PC-9 (cell line): ENCODE measurements at regions not wholly inside any gene's neighbourhood (a gene's known extent, or its start where the extent isn't known, plus 50 kb on each side); places are given as distances from the start of the nearest gene placed in this dataset.

Experiments
- BruUV-seq: library from RNA; stranded (reverse); fragments of 400-500 nt; replicated peaks from 2 replicates; lab custom pipeline; 2021; lab: Mats Ljungman, UMichigan
- CTCF ChIA-PET: fragments of 300-600 bp; sonication (Branson Sonifier 250); formaldehyde crosslinking; loops from one replicate; lab custom pipeline; 2022; ENCODE audit warnings: antibody characterized with exemption; lab: Charles Lee
- POLR2A ChIA-PET: fragments of 300-600 bp; sonication (Branson Sonifier 250); formaldehyde crosslinking; loops from one replicate; lab custom pipeline; 2022; ENCODE audit warnings: antibody characterized with exemption; ENCODE audit not compliant: unreplicated experiment; lab: Charles Lee
- DNase-seq, 2 experiments: peaks; one replicate each; pipeline versions ENCODE4 v3.0.0 to v3.0.0-alpha.2; 2015 to 2022; ENCODE audit warnings: mixed read lengths in 1 of 2
- H2AFZ ChIP-seq: fragments of 200-600 bp; sonication (generic); 2 replicates; pipeline ENCODE4 v1.8.1; 2017; ENCODE audit warnings: antibody characterized with exemption
- H3F3A ChIP-seq: fragments of 200-600 bp; sonication (generic); 2 replicates; pipeline ENCODE4 v1.8.1; 2017; ENCODE audit warnings: antibody characterized with exemption, mild to moderate bottlenecking, low read depth; ENCODE audit not compliant: insufficient read depth
- H3K27ac ChIP-seq: fragments of 200-600 bp; sonication (generic); 2 replicates; pipeline ENCODE4 v1.6.1; 2016; ENCODE audit warnings: mixed run types
- H3K27me3 ChIP-seq: fragments of 200-600 bp; sonication (generic); 2 replicates; pipeline ENCODE4 v1.6.1; 2016; ENCODE audit warnings: low read depth, mixed run types; ENCODE audit not compliant: insufficient read depth
- H3K36me3 ChIP-seq: fragments of 200-600 bp; sonication (generic); 2 replicates; pipeline ENCODE4 v1.6.1; 2016; ENCODE audit warnings: low read depth, mixed run types
- H3K4me1 ChIP-seq: fragments of 200-600 bp; sonication (generic); replicated peaks from 2 replicates; pipeline ENCODE4 v1.6.1; 2016; ENCODE audit warnings: mixed run types; ENCODE audit not compliant: insufficient read depth
- H3K4me2 ChIP-seq: fragments of 200-600 bp; sonication (generic); 2 replicates; pipeline ENCODE4 v1.6.1; 2017; ENCODE audit warnings: mixed run types
- H3K4me3 ChIP-seq: fragments of 200-600 bp; sonication (generic); 2 replicates; pipeline ENCODE4 v1.6.1; 2016; ENCODE audit warnings: mixed run types
- H3K79me2 ChIP-seq: fragments of 200-600 bp; sonication (generic); 2 replicates; pipeline ENCODE4 v1.6.1; 2017; ENCODE audit warnings: low read depth, mixed run types
- H3K9me2 ChIP-seq: fragments of 200-600 bp; sonication (generic); 2 replicates; pipeline ENCODE4 v1.8.1; 2017; ENCODE audit warnings: mild to moderate bottlenecking; ENCODE audit not compliant: insufficient read depth
- H3K9me3 ChIP-seq: fragments of 200-600 bp; sonication (generic); 2 replicates; pipeline ENCODE4 v1.8.1; 2016; ENCODE audit warnings: low read depth; ENCODE audit not compliant: insufficient read depth
- H4K20me1 ChIP-seq: fragments of 200-600 bp; sonication (generic); 2 replicates; pipeline ENCODE4 v1.8.1; 2017; ENCODE audit not compliant: insufficient read depth
- EZH2 ChIP-seq: fragments of 200-600 bp; sonication (generic); IDR thresholded peaks from 2 replicates; pipeline ENCODE4 v1.8.0; 2017; ENCODE audit warnings: antibody characterized with exemption, low read depth
- intact Hi-C: fragments of 100-400 bp; cut with micrococcal nuclease; formaldehyde crosslinking; loops from one replicate; pipeline ENCODE4 v1.10.0; 2022; ENCODE audit not compliant: unreplicated experiment
- TF ChIP-seq, protein P1 (sequence below): fragments of 200-600 bp; sonication (generic); conservative IDR thresholded peaks from 2 replicates; pipeline ENCODE4 v1.6.1; 2017; ENCODE audit warnings: mixed run types, antibody characterized with exemption, mild to moderate bottlenecking, moderate library complexity

DNA sequence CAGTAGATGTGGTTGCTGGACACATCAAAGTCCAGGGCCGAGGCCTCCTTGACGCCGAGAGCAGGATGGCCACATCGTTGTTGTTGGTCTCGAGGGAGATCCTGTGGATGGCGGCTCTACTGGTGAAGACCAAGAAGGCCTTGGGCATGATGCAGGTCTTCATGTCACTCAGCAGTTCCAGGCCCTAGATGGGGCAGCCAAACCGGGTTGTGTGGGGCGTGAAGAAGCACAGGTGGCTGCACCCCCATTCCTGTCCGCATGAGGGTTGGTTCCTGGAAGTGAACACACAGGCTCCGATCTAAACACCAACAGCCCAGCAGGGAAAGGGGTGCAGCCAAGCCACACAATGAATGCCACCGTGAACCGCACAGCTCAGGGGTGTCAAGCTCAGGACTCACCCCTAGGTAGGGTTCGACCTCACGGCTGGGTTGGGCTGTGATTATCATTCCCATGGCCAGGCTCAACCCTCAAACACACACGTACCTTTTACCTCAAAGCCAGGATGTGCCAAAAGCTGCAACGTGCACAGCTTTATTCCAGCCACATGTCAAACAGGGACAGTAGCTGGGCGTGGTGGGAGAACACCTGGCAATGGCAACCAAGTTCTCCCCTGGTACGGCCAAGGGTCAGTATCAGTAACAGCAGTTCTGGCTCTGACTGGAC lies 132.3 kb downstream of the CRYBB2 start:
- CTCF ChIA-PET, result interaction anchor here (0.6 kb wide), 2 partner anchors 249 to 295 kb away, joined by 3 to 4 read pairs; no protein-coding TSS in a partner anchor
- BruUV-seq, result no TSS peak
- no peaks in the 10 kb centered on the region for H3K36me3 ChIP-seq
- TF ChIP-seq, protein P1, sequence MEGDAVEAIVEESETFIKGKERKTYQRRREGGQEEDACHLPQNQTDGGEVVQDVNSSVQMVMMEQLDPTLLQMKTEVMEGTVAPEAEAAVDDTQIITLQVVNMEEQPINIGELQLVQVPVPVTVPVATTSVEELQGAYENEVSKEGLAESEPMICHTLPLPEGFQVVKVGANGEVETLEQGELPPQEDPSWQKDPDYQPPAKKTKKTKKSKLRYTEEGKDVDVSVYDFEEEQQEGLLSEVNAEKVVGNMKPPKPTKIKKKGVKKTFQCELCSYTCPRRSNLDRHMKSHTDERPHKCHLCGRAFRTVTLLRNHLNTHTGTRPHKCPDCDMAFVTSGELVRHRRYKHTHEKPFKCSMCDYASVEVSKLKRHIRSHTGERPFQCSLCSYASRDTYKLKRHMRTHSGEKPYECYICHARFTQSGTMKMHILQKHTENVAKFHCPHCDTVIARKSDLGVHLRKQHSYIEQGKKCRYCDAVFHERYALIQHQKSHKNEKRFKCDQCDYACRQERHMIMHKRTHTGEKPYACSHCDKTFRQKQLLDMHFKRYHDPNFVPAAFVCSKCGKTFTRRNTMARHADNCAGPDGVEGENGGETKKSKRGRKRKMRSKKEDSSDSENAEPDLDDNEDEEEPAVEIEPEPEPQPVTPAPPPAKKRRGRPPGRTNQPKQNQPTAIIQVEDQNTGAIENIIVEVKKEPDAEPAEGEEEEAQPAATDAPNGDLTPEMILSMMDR, result no peak
- no peak for TF ChIP-seq EZH2
- no peaks in the 10 kb centered on the region for H3F3A ChIP-seq
- H3K79me2 ChIP-seq, result no peaks in the 10 kb centered on the region
- no peaks in the 10 kb centered on the region for H3K27me3 ChIP-seq
- no peak overlapping the region for H2AFZ ChIP-seq
- DNase-seq, result no peak
- no peak overlapping the region for H3K4me3 ChIP-seq
- POLR2A ChIA-PET, result interaction anchor here (0.6 kb wide), 1 partner anchor 1063 kb away, joined by 3 read pairs; no protein-coding TSS in a partner anchor
- H3K27ac ChIP-seq, result no peak overlapping the region
- no peaks in the 10 kb centered on the region for H3K4me1 ChIP-seq
- intact Hi-C loops, result loop anchor here (10.0 kb wide), 1 partner anchor 117 kb away; no protein-coding TSS in a partner anchor
- no peak overlapping the region for H3K4me2 ChIP-seq
- H3K9me3 ChIP-seq, result no peaks in the 10 kb centered on the region
- no peaks in the 10 kb centered on the region for H3K9me2 ChIP-seq
- H4K20me1 ChIP-seq, result no peaks in the 10 kb centered on the region

DNA sequence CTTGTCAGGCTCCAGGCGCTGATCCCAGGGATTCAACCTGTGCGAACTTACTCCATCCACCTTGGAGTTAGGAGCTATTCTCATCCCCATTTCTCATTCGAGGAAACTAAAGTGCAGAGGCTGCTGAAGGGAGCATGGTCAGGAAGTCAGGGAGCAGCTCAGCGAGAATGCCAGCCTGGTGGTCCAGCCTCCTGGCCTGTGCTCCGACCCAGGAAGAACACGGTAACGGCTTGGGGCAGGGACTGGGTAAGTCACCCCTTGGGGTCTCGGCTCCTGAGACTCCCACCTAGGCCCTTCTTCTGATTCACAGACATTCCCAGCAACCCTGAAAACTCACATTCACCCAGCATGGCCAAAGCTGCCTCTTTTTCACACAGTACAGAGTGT lies 132.8 kb downstream of the CRYBB2 start:
- Histone ChIP-seq H3K4me2 (no peak overlapping the region), H3K9me3 (no peaks in the 10 kb centered on the region), H3K4me1 (no peaks in the 10 kb centered on the region), H3K79me2 (no peaks in the 10 kb centered on the region), H3K27ac (no peak overlapping the region), H3K9me2 (no peaks in the 10 kb centered on the region), H3K36me3 (no peaks in the 10 kb centered on the region), H3F3A (no peaks in the 10 kb centered on the region), H3K4me3 (no peak overlapping the region), H2AFZ (no peak overlapping the region), H3K27me3 (no peaks in the 10 kb centered on the region), H4K20me1 (no peaks in the 10 kb centered on the region)
- no peak for DNase-seq
- ChIA-PET POLR2A (interaction anchor here (0.6 kb wide), 1 partner anchor 1064 kb away, joined by 3 read pairs; no protein-coding TSS in a partner anchor), CTCF (interaction anchor here (0.6 kb wide), 2 partner anchors 250 to 295 kb away, joined by 3 to 4 read pairs; no protein-coding TSS in a partner anchor)
- intact Hi-C loops, result loop anchor here (10.0 kb wide), 1 partner anchor 117 kb away; no protein-coding TSS in a partner anchor
- BruUV-seq, result no TSS peak
- TF ChIP-seq, protein P1, result no peak
- TF ChIP-seq EZH2, result no peak

DNA sequence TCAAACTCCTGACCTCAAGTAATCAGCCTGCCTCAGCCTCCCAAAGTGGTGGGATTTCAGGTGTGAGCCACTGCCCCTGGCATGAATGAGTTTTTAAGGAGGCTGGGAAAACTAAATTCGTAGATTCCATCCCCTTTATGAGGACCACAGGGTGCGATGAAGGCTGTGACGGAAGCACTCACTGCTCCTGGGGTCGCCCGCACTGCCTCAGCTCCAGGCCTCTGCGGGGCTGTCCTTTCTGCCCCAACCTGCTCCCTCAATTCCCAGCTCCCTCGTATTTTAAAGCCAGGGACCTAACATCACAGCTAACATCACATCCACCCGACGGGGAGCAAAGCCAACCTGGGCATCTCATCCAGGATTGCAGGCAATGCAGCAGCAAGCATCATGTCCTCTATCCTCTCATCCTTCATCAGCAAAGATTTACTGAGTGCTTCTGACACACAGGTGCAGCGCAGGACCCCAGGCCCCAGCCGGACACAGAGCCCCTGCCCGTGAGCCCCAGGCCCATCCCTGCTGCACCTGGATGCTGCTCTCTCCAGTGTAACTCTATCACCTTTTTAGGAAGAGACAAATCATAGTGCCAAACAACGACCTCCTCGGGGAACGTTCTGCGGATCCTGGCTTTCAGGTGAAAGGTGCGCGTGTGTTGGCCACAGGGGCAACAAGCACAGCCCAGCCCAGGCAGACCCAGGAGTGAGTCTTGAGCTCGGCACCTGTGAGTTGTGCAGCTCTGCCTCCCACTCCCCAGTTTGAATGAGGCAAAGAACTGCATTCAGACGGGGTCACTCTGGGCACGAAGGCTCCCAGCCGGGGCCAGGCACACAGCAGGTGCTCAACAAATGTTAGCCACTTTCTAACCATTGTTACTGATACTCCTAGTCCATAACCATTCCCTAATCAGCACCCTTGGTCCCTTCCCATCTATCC lies 134.3 kb downstream of the CRYBB2 start:
- intact Hi-C loops, result loop anchor here (10.0 kb wide), 1 partner anchor 119 kb away; no protein-coding TSS in a partner anchor
- no TSS peak for BruUV-seq

More for the DNA sequence above, 134.3 kb downstream of the CRYBB2 start:
- no peak for DNase-seq
- no peaks in the 10 kb centered on the region for H4K20me1 ChIP-seq
- H3K4me1 ChIP-seq, result no peaks in the 10 kb centered on the region
- no peak overlapping the region for H3K4me2 ChIP-seq
- no peak overlapping the region for H3K4me3 ChIP-seq
- CTCF ChIA-PET, result no interaction called here
- H3K9me2 ChIP-seq, result no peaks in the 10 kb centered on the region
- H3K36me3 ChIP-seq, result no peaks in the 10 kb centered on the region
- H3K27me3 ChIP-seq, result no peaks in the 10 kb centered on the region
- H3K27ac ChIP-seq, result no peak overlapping the region
- H3K79me2 ChIP-seq, result no peaks in the 10 kb centered on the region
- H3F3A ChIP-seq, result no peaks in the 10 kb centered on the region
- H3K9me3 ChIP-seq, result no peaks in the 10 kb centered on the region
- POLR2A ChIA-PET, result no interaction called here
- H2AFZ ChIP-seq, result no peak overlapping the region
- TF ChIP-seq, protein P1, result no peak
- no peak for TF ChIP-seq EZH2
